ENCODE measurements at regions not wholly inside any gene's neighbourhood (a gene's known extent, or its start where the extent isn't known, plus 50 kb on each side); places are given as distances from the start of the nearest gene placed in this dataset.

- TF ChIP-seq CTCF (IDR thresholded peaks at IDR 0.05; ENCODE audit: low read length), result peak; percentile 84
- no peak for TF ChIP-seq EZH2 (optimal IDR thresholded peaks at IDR 0.05; ENCODE audit: low read depth, low read length)
- TF ChIP-seq EZH2phosphoT487 (IDR thresholded peaks at IDR 0.05; ENCODE audit: low read length), result no peak
Measured at GRCh38 chr15:77821188-77821958, 188.7 kb upstream of the LINGO1 start.

All from MM.1S (cell line).